Adrenal gland (tissue), 5 donors: ENCODE measurements at regions not wholly inside any gene's neighbourhood (a gene's known extent, or its start where the extent isn't known, plus 50 kb on each side); places are given as distances from the start of the nearest gene placed in this dataset.

Source experiments
- POLR2A ChIP-seq, 2 donors: fragments of 450-650 bp; IDR thresholded peaks; one replicate each; pipeline ENCODE4 v1.6.1; 2017; ENCODE audit warnings: antibody characterized with exemption in 2 of 2, mild to moderate bottlenecking in 2 of 2, moderate library complexity in 1 of 2
- TF ChIP-seq, protein P1 (sequence below), 6 experiments: fragments of 450-650 bp in 4 of 6; fragments of 200-600 bp in 2 of 6; sonication (generic) in 1 of 6; IDR thresholded peaks; 1 replicate in 5 of 6; 2 replicates in 1 of 6; pipeline versions ENCODE4 v1.5.1 to v1.8.0; 2016 to 2021; ENCODE audit warnings: antibody characterized with exemption in 6 of 6, mild to moderate bottlenecking in 2 of 6, moderate library complexity in 1 of 6
- donor health status: DM: no; HTN: no; CAD: no.

DNA sequence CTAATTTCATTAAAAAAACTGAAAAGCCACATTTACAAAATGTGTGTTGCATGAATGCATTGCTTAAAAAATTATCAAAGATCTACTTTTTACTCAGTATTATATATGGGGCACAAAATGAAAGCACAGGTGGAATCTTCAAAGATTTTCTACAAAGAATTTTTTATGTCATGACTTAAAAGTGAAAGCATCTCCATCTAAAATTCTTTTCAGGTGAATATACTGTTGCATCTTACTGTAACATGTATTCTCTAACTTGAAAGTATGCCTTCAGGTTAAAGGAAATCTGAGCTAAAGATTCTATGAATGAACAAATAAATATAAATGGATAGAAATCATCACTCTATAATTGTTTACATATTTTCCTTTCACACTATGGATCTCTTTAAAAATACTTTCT is 66.8 kb upstream of the WDR75 start:
- TF ChIP-seq, protein P1, sequence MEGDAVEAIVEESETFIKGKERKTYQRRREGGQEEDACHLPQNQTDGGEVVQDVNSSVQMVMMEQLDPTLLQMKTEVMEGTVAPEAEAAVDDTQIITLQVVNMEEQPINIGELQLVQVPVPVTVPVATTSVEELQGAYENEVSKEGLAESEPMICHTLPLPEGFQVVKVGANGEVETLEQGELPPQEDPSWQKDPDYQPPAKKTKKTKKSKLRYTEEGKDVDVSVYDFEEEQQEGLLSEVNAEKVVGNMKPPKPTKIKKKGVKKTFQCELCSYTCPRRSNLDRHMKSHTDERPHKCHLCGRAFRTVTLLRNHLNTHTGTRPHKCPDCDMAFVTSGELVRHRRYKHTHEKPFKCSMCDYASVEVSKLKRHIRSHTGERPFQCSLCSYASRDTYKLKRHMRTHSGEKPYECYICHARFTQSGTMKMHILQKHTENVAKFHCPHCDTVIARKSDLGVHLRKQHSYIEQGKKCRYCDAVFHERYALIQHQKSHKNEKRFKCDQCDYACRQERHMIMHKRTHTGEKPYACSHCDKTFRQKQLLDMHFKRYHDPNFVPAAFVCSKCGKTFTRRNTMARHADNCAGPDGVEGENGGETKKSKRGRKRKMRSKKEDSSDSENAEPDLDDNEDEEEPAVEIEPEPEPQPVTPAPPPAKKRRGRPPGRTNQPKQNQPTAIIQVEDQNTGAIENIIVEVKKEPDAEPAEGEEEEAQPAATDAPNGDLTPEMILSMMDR (IDR thresholded peaks at IDR 0.05): no peak
- no peak for TF ChIP-seq POLR2A (IDR thresholded peaks at IDR 0.05)
